ENCODE measurements at regions not wholly inside any gene's neighbourhood (a gene's known extent, or its start where the extent isn't known, plus 50 kb on each side); places are given as distances from the start of the nearest gene placed in this dataset.
"Not testable (repeated sequence)": the region's sequence is repeated elsewhere in the genome, so short reads cannot be mapped to it uniquely, and the experiment has no call there.

DNA sequence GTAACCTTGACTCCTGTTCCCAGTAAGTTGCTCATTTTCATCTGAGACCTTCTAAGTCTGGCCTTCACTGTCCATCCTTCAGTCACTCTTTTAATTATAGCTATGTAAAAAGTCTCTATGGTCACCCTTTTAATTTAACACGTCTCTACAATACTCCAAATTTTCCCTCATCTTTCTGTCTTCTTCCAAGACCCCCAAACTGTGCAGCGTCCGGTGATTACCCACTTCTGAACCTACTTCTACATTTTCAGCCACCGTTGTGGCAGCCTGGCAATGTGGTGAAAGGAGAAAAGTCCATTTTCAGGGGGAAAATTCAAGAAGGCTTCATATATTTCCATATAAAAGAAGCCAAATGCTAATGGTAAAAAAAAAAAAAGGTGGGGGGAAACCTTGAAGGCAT, 283.4 kb downstream of the POTED start:
- not testable (repeated sequence) for H3K27ac Mint-ChIP-seq, ATAC-seq, H3K9me3 Mint-ChIP-seq, H3K4me1 Mint-ChIP-seq, H3K27me3 Mint-ChIP-seq, DNase-seq, H3K4me3 Mint-ChIP-seq

DNA sequence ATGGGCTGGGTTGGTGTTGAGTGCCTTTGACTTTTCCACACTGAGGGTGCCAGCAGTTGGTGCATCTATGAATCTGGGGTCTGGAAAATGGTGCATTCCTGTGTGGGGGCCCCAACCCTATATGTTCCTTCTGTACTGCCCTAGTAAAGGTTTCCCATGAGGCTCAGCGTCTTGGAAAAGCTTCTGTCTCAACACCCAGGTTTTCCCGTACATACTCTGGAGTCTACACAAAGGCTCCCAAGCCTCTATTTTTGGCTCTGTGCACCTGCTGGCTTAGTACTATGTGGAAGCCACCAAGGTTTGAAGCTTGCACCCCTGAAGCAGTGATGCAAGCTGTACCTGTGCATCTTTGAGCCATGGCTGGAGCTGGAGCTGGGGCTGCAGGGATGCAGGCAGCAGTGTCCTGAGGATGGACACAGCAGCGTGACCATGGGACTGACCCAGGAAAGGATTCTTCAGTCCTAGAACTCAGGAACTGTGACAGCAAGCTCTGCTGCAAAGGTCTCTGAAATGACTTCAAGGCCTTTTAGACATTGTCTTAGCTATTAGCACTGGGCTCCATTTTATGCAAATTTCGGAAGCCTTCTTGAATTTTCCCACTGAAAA, 282.7 kb downstream of the POTED start:
- H3K27me3 Mint-ChIP-seq, ATAC-seq, DNase-seq, H3K9me3 Mint-ChIP-seq, H3K4me1 Mint-ChIP-seq, H3K4me3 Mint-ChIP-seq, H3K27ac Mint-ChIP-seq: not testable (repeated sequence)

DNA sequence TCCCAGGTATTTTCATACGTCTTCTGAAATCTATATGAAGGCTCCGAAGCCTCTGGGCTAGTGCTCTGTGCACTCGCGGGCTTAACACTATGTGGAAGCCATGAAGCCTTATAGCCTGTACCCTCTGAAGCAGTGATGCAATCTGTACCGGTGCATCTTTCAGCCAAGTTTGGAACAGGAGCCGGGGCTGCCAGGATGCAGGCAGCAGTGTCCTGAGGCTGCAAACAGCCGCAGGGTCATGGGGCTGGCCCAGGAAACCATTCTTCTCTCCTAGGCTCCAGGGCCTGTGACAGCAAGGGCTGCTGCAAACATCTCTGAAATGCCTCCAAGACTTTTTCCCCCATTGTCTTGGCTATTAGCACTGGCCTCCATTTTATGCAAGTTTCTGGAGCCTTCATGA, 279.6 kb downstream of the POTED start:
- DNase-seq, H3K4me1 Mint-ChIP-seq, H3K4me3 Mint-ChIP-seq, H3K27me3 Mint-ChIP-seq, ATAC-seq, H3K27ac Mint-ChIP-seq: not testable (repeated sequence)
- peaks cover 0 to 16% of the 10 kb centered on the region in 2 donors for H3K9me3 Mint-ChIP-seq

DNA sequence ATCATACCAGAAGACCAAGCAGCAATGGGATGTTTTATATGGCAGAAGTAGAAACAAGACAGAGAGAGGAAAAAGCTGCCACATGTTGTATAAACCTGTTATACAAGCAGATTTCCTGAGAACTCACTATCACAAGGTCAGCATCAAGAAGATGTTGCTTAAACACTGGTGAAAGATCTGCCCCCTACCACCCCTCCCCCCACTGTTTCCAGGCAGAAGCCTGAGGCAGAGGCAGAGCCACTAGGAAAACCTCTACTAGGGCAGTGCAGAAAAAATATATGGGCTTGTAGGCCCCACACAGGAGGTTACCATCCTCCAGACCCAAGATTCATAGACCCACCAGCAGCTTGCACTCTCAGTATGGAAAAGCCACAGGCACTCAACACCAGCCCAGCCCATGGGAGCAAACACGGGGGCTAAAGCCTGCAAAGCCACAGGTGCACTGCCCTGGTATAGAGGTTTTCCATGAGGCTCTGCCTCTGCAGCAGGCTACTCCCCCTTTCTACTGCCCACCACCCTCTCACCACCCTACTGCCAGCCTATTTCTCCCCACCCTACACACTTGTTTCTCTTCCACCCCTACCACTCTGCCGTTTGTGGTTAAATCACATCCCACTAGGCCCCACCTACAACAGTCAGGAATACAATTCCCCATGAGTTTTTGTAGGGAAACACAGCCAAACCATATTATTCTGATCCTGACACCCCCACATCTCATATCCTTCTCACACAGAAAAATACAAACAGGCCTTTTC, 274.2 kb downstream of the POTED start:
- H3K27ac Mint-ChIP-seq, H3K27me3 Mint-ChIP-seq, H3K9me3 Mint-ChIP-seq, H3K4me1 Mint-ChIP-seq, H3K4me3 Mint-ChIP-seq, ATAC-seq, DNase-seq: not testable (repeated sequence)

DNA sequence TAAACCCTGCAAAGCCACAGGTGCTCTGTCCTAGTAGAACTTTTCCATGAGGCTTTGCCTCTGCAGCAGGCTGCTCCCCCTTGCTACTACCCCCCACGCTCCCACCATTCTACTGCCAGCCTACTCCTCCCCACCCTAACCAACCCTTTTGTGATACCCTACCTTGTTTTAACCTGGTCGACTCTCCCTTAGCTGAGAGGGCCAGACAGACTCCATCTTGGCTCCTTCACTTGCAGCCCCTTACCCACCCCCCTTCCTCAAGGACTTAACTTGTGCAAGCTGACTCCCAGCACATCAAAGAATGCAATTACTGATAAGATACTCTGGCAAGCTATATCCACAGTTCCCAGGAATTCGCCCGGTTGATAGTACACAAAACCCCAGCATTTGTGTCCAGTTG, 267.9 kb downstream of the POTED start:
- not testable (repeated sequence) for H3K27ac Mint-ChIP-seq, H3K27me3 Mint-ChIP-seq, ATAC-seq, H3K4me3 Mint-ChIP-seq, H3K9me3 Mint-ChIP-seq, DNase-seq
- H3K4me1 Mint-ChIP-seq: peaks cover 15% of the 10 kb centered on the region

DNA sequence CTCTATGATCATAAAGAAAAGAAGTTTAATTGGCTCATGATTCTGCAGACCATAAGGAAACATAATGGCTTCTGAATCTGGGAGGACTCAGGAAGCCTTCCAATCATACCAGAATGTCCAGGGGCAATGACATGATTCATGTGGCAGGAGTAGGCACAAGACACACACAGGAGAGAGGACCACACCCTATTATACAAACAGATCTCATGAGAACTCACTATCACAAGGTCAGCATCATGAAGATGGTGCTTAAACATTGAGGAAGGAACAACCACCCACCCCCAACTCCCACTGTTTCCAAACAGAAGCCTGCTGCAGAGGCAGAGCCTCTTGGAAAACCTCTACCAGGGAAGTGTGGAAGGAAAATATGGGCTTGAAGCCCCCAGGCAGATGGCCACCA, 267.4 kb downstream of the POTED start:
- not testable (repeated sequence) for H3K27ac Mint-ChIP-seq, ATAC-seq, H3K4me3 Mint-ChIP-seq, DNase-seq, H3K27me3 Mint-ChIP-seq
- H3K4me1 Mint-ChIP-seq: peaks cover 15% of the 10 kb centered on the region
- peaks cover 0 to 13% of the 10 kb centered on the region in 2 donors for H3K9me3 Mint-ChIP-seq

DNA sequence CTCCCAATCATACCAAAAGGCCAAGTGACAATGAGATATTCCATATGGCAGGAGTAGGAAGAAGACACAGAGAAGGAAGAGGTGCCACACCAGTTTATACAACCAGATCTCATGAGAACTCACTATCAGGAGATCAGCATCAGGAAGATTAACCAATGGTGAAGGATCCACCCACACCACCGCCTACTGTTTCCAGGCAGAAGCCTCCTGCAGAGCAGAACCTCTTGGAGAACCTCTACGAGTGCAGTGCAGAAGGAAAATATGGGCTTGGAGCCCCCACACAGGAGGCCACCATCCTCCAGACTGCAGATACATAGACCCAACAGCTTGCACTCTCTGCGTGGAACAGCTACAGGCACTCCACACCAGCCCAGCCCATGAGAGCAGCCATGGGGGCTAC, 264.4 kb downstream of the POTED start:
- not testable (repeated sequence) for H3K4me3 Mint-ChIP-seq, H3K27ac Mint-ChIP-seq, DNase-seq, ATAC-seq, H3K27me3 Mint-ChIP-seq
- peaks cover 15% of the 10 kb centered on the region for H3K4me1 Mint-ChIP-seq
- H3K9me3 Mint-ChIP-seq: peaks cover 0 to 21% of the 10 kb centered on the region in 2 donors

DNA sequence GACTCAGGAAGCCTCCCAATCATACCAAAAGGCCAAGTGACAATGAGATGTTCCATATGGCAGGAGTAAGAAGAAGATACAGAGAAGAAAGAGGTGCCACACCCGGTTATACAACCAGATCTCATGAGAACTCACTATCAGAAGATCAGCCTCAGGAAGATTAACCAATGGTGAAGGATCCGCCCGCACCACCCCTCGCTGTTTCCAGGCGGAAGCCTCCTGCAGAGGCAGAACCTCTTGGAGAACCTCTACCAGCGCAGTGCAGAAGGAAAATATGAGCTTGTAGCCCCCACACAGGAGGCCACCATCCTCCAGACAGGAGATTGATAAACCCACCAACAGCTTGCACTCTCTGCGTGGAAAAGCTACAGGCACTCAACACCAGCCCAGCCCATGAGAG, 245.1 kb downstream of the POTED start:
- Mint-ChIP-seq H3K27ac (no peak overlapping the region), H3K9me3 (peaks cover 0 to 5% of the 10 kb centered on the region in 2 donors), H3K27me3 (no peaks in the 10 kb centered on the region), H3K4me1 (no peaks in the 10 kb centered on the region), H3K4me3 (no peak overlapping the region)
- ATAC-seq (no peak), DNase-seq (no peak)

DNA sequence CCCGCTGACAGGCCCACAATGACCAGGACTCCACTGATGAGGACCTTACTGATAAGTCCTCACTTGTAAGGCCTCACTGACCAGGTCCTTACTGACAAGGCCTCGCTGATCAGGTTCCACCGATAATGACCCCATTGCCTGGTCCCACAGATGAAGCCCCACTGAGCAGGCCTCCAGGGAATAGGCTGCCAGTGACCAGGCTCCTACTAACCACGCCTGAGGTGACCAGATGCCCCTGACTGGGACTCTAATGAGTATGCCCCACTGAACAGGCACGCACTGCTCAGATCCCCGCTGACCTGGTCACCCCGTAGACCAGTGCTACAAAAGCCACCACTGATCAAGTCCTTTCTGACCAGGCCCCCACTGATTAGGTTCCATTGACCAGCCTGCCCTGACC, 241.2 kb downstream of the POTED start:
- not testable (repeated sequence) for H3K4me3 Mint-ChIP-seq, H3K27me3 Mint-ChIP-seq, DNase-seq, ATAC-seq, H3K4me1 Mint-ChIP-seq
- H3K27ac Mint-ChIP-seq: peak overlapping the region in 1 of 2 donors; percentile 74
- H3K9me3 Mint-ChIP-seq: peaks cover 0 to 12% of the 10 kb centered on the region in 2 donors

DNA sequence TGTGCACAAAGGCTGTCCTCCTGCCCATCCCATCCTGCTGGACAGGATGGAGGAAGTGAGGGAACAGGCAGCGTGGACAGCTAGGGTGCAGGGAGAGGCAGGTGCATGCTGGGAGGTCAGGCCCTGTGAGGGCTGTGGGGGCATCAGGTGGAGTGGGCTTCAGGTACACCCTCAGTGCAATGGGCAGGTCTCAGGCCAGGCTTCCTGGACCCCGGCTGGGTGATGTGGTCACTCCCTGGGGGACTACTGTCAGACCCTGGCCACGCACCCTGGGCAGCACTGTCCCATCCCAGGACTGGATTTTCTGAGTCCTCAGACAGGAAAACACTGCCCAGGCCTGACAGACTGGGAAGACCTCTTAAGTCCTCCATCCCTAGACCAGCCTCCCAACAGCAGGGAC, 239.9 kb downstream of the POTED start:
- not testable (repeated sequence) for H3K4me3 Mint-ChIP-seq, ATAC-seq, H3K4me1 Mint-ChIP-seq, DNase-seq, H3K27me3 Mint-ChIP-seq, H3K27ac Mint-ChIP-seq
- H3K9me3 Mint-ChIP-seq: peaks cover 0 to 12% of the 10 kb centered on the region in 2 donors

DNA sequence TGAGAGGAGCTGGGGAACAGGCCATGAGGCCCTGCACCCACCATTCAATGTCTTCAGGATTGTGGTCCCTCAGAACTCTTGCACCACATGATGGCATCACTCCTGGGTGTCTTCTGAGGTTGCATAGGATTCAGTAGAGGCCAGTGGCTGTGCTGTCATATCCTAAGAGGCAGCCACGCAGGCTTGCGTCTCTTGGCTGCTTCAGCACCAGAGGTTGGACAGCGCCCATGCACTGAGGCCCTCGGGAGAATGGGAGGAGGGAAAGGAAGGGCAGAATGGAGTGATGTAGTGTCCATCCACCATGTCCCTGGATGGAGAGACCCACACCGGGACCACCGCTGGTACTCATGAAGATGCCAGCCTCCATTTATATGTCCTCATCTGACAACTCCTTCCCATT, 237.1 kb downstream of the POTED start:
- H3K9me3 Mint-ChIP-seq: peaks cover 0 to 12% of the 10 kb centered on the region in 2 donors
- H3K27me3 Mint-ChIP-seq, ATAC-seq, DNase-seq, H3K27ac Mint-ChIP-seq, H3K4me1 Mint-ChIP-seq, H3K4me3 Mint-ChIP-seq: not testable (repeated sequence)

DNA sequence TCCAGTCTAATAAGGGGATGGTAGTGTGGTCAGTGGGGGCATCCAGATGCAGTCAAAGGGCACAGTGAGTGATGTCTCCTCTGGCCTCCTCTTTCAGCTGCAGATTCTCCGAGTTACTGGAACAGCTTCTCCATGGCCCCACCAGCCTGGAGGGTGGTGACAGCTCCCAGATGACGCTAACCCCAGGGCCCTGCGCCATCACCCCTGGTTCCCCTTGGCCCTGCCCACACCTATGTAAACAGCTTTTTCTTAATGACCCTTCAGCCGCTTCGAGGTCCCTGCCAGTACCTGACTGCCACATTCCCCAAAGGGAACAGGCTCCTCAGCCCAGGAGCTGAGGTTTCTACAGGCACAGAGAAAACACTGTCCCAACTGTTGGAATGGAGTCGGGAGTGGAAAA, 235.0 kb downstream of the POTED start:
- not testable (repeated sequence) for DNase-seq, H3K27me3 Mint-ChIP-seq, H3K4me1 Mint-ChIP-seq, ATAC-seq, H3K9me3 Mint-ChIP-seq, H3K4me3 Mint-ChIP-seq, H3K27ac Mint-ChIP-seq

DNA sequence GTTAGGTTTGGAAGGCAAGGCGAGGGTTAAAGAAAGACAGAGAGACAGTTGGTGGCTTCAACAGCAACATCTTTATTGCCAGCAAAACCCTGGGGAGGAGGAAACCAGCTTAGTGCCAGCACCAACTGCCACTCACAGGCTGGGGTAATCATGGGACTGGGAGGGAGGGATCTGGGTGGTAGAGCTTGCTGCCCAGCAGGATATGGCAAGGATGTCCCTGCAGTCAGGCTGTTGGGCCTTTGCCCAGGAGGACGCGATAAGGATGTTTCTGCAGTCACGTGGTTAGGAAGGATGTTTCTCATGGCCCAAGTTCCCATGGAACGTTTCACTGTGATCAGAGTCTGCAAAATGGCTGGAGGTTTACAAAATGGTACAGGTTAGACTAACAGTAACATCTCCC, 233.5 kb downstream of the POTED start:
- not testable (repeated sequence) for H3K4me3 Mint-ChIP-seq, H3K9me3 Mint-ChIP-seq, H3K27ac Mint-ChIP-seq, H3K27me3 Mint-ChIP-seq, DNase-seq, H3K4me1 Mint-ChIP-seq, ATAC-seq

DNA sequence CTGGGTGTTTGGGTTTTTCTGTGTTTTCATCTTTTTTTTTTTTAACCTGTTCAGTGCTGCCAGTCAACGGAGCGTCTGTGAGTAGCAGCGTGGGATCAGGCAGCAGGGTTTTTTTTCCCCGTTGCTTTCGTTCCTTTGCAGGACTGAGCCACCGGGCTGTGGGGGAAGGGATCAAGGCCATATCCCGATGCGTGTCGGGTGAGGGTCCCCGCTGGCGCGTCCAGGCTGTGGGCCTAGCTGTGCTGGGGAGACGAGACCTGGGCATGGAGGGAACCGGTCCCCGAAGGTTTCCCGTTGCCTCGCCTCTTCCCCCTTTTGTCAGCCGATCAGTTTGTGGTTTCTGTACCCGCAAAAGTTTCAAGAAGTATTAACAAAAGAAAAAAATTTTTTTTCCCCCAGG, 218.1 kb downstream of the POTED start:
- H3K27ac Mint-ChIP-seq, H3K4me1 Mint-ChIP-seq, H3K9me3 Mint-ChIP-seq, ATAC-seq, DNase-seq, H3K4me3 Mint-ChIP-seq: not testable (repeated sequence)
- peaks cover 21% of the 10 kb centered on the region for H3K27me3 Mint-ChIP-seq

DNA sequence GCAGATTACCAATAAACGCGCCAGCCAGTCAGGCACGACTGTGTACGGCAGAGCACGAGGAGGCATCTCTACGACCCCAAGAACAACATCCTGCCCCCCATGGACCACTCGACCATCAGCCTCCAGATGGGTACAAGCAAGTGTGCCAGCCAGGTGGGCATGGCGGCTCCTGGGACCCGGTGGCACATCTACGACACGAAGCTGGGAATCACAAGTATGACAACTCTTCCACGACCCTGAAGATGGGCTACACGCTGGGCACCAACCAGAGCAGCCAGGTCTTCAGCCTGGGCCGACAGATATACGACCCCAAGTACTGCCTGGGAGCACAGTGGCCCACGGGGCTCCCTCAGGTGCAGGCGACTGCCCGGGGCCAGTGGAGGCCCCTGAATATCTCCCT, 217.6 kb downstream of the POTED start:
- no peaks in the 10 kb centered on the region for H3K4me1 Mint-ChIP-seq
- ATAC-seq (no peak), DNase-seq (no peak)
- peaks cover 0 to 7% of the 10 kb centered on the region in 2 donors for H3K9me3 Mint-ChIP-seq
- H3K27me3 Mint-ChIP-seq: peaks cover 20% of the 10 kb centered on the region
- H3K27ac Mint-ChIP-seq: no peak overlapping the region
- H3K4me3 Mint-ChIP-seq: no peak overlapping the region

DNA sequence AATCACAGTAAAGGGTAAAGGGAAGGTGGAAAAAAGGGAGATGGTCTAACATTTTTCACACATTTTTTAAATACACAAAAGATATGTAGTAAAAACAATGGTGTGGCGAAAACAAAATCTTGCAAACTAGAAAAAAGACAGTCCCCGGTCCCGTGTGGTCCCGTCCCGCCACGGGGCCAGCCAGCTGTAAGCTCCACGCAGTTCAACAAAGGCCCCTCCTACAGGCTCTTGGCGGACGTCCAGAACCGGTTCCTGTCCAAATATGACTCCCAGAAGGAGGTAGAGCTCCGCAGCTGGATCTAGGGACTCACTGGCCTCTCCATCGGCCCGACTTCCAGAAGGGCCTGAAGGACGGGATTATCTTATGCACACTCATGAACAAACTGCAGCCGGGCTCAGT, 216.9 kb downstream of the POTED start:
- peaks cover 13% of the 10 kb centered on the region for H3K27me3 Mint-ChIP-seq
- H3K4me3 Mint-ChIP-seq, DNase-seq, H3K27ac Mint-ChIP-seq, ATAC-seq, H3K9me3 Mint-ChIP-seq, H3K4me1 Mint-ChIP-seq: not testable (repeated sequence)

Measured in stimulated activated naive CD8-positive, alpha-beta T cell treated with anti-CD3 and anti-CD28 coated beads, Interleukin-15, amount 100 ng/mL, for 72 hours (primary cell).